D721Med (cell line): ENCODE measurements at regions not wholly inside any gene's neighbourhood (a gene's known extent, or its start where the extent isn't known, plus 50 kb on each side); places are given as distances from the start of the nearest gene placed in this dataset.

Experiments used
- DNase-seq: peaks from one replicate; pipeline ENCODE4 v3.0.0; 2011; ENCODE audit warnings: low spot score; ENCODE audit not compliant: insufficient read length
- FAIRE-seq: peaks from 2 replicates; lab custom pipeline; 2011; peaks lifted over from hg19 to GRCh38; lab: Jason Lieb, UNC
- TF ChIP-seq, protein P1 (sequence below): IDR thresholded peaks from 2 replicates; pipeline ENCODE4 v1.5.1; 2012; ENCODE audit warnings: mild to moderate bottlenecking, control low read depth; ENCODE audit not compliant: insufficient read depth; ENCODE audit errors: missing control alignments

DNA sequence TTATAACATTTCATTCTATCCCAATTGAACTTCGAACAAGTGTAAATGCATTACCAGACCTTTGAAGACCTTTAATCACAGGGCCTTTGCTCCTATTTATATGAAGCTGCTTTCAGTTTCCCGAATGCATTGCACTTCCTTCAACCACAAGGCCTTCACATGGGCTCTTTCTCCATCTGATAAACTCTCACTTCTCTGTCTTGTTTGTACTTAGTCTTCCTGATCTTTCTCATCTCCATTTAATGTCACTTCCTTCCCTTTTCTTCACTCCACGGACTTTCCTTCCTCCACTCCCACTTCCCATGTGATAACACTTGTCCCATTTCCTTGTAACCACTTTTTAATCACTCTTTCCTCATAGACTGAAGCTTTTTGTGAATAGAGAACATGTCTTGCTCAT, 74.3 kb upstream of the TNC start:
- TF ChIP-seq, protein P1, sequence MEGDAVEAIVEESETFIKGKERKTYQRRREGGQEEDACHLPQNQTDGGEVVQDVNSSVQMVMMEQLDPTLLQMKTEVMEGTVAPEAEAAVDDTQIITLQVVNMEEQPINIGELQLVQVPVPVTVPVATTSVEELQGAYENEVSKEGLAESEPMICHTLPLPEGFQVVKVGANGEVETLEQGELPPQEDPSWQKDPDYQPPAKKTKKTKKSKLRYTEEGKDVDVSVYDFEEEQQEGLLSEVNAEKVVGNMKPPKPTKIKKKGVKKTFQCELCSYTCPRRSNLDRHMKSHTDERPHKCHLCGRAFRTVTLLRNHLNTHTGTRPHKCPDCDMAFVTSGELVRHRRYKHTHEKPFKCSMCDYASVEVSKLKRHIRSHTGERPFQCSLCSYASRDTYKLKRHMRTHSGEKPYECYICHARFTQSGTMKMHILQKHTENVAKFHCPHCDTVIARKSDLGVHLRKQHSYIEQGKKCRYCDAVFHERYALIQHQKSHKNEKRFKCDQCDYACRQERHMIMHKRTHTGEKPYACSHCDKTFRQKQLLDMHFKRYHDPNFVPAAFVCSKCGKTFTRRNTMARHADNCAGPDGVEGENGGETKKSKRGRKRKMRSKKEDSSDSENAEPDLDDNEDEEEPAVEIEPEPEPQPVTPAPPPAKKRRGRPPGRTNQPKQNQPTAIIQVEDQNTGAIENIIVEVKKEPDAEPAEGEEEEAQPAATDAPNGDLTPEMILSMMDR, result no peak
- DNase-seq, result no peak
- no peak for FAIRE-seq

DNA sequence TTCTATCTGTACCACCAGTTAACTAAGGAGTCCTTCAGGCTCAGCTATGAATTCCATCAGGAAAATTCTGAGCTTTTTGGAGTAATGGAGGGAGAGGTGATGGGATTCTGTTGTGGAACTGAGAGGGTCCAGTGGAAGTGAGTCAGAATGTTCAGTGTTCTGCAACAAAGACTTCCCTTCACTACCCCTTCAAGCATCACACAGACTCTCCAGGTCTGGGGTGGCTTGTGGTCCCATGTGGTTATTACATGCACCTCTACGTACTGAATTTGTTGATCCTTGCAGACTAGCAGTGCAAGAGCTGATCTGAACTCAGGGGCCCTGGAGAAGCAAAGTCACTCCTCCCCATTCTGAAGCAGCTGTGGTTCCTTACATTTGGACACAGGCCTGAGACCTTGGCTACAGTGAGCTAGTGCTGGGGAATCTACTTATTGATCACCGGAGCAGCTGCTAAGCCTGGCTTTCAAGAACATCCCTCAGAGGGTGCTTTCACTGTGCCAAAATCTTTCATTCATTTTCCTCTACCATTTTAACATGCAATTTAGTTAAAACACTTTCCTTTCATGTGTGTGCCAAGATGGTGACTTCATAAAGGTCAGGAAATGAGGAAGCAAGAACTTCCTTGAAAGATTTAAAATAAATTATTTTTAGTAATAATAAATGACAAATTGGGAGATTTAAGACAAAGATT, 75.0 kb upstream of the TNC start:
- FAIRE-seq, result no peak
- TF ChIP-seq, protein P1, result no peak
- no peak for DNase-seq

DNA sequence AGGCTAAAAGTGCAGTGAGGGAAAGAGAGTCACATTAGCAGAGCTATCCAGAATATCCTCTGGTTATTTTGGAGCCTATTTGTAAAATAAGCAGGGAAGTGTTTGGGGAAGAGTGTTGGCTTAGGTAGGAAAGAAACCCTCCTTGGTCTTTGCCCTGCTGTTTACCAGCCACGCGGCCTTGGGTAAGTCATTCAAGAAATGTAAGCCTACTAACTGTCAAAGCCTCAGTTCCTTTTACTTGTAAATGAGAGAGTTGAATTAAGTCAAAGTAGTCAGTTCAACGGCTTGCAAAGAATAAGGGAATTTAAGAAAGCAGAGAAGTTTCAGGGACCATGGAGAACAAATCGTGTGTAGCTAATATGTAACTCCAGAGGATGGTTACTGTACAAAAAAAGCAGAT, 75.8 kb upstream of the TNC start:
- no peak for FAIRE-seq
- DNase-seq, result no peak
- TF ChIP-seq, protein P1, result no peak

DNA sequence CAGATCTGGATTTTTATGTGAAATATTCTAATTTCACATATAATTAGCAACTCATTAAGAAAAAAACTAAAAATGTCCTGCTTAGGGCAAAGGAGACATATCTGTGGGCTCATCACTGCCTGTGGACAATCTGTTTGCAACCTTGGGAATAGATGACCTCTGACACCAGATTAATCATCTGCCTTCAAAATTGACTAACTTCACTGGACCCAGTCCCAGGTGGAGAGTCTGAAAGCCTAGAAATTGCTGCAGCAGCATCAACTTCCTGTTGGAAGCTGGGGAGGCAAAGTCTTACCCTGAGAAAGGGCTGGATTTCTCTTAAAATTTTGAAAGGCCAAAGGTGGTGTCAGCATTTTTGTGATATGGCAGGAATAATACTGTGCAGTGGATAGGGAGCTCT, 76.3 kb upstream of the TNC start:
- FAIRE-seq (no peak), DNase-seq (no peak)
- TF ChIP-seq, protein P1, result no peak

DNA sequence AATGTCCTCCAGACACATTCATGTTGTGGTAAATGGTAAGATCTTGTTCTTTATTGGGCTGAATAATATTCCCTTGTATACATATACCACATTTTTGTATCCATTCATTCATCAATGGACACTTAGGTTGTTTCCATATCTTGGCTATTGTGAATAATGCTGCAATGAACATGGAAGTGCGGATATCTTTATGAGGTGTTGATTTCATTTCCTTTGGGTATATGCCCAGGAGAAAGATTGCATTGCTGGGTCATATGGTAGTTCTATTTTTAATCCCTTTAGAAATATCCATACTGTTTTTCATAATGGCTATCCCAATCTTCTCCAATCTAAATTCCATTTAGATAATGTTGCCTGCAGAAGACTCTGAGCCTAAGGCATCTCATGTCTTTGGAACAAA, 78.0 kb upstream of the TNC start:
- DNase-seq (no peak), FAIRE-seq (no peak)
- TF ChIP-seq, protein P1, result no peak

DNA sequence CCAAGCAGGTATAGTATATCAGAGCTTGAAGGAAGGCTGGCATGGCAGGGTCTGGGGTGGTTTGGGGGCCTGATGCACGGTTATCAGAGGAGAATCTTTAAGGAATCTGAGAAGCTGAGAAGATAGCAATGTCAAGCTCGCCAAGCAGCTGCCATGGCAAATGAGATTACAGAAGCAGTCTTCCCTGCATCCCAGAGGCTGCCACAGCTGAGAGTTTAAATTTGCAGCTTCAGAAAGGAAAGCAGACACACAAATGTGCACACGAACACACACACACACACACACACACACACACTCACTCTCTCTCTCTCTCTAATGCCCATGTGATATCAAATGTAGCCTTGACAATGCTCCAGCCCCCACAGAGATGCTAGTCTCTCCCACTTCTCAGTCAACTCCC, 79.0 kb upstream of the TNC start:
- TF ChIP-seq, protein P1, result no peak
- DNase-seq (no peak), FAIRE-seq (no peak)

DNA sequence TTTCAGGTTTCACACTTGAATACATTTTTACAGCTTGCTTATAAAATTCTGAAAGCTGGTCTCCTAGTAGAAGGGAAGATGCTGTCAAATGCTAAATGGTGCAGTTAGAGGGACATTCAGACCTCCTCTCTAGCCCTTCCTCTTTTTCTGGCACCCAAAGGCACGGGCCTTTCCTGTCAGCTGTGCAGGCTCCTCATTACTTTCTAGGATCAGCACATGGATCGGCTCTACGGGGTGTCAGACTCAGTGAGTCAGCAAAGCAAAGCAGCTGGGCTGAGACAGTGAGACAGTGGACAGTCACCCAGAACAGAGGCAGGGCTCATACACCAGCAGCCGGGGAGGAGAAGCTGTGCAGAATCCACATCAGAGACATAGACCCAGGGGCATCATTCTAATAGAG, 80.0 kb upstream of the TNC start:
- FAIRE-seq, result no peak
- no peak for DNase-seq
- TF ChIP-seq, protein P1, result no peak
